Posterior vena cava (tissue), 2 donors: ENCODE measurements at regions not wholly inside any gene's neighbourhood (a gene's known extent, or its start where the extent isn't known, plus 50 kb on each side); places are given as distances from the start of the nearest gene placed in this dataset.

Experiments
- DNase-seq: peaks from one replicate; pipeline ENCODE4 v3.0.0-alpha.2; 2020; ENCODE audit warnings: low spot score
- intact Hi-C, 2 donors: fragments of 100-400 bp; cut with DNase I; formaldehyde crosslinking; loops; one replicate each; pipeline versions ENCODE4 v1.14.1 to v1.14.2; 2022 to 2023
- donor health status: DM: yes; HTN: yes; CAD: no.
- donor health status: DM: yes; HTN: yes; CAD: no.

DNA sequence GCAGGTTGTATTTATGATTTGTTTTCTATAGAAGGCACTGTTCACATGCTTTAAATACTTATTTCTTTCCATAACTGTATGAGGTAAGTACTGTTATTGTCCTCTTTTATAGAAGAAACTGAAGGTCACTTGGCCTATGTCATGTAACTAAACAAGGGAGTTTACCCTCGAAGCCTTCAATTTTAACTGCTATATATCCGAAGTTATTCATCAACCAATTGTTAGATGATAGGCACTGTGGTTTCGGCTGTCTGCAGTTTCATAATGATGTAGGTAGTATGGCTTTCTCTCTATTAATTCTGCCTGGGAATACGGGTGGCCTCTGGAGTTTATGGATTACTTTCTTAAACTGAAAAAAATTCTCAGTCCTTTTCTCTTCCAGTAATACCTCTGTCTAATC, 413.3 kb upstream of the ADGRL2 start:
- intact Hi-C loops: no loop called here
- no peak for DNase-seq

- intact Hi-C loops: no loop called here
- no peak for DNase-seq
These were observed 418.2 kb upstream of the ADGRL2 start for GRCh38 chr1:81382561-81382960.

GRCh38 chr1:81381881-81382280, 418.9 kb upstream of the ADGRL2 start:
- DNase-seq: no peak
- intact Hi-C loops: no loop called here

DNA sequence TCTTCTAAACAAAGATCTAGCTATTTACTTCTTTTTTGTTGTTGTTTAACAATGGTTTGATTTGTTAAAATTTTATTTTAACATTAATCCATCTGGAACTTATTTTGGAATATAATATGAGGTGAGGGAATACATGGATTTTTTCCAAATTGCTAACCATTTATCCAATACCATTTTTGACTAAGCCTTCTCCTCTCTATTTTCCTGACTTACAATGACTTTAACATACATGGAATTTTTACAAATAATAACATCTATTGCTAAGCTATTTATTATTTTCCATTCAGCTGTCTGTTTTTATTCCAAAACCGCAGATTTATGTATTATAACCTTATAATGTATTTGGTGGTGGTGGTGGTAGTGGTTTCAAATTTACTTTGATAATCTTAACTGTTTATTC, 420.3 kb upstream of the ADGRL2 start:
- no peak for DNase-seq
- intact Hi-C loops: no loop called here

- intact Hi-C loops: no loop called here
- no peak for DNase-seq
These were observed 421.3 kb upstream of the ADGRL2 start for GRCh38 chr1:81379430-81379829.

DNA sequence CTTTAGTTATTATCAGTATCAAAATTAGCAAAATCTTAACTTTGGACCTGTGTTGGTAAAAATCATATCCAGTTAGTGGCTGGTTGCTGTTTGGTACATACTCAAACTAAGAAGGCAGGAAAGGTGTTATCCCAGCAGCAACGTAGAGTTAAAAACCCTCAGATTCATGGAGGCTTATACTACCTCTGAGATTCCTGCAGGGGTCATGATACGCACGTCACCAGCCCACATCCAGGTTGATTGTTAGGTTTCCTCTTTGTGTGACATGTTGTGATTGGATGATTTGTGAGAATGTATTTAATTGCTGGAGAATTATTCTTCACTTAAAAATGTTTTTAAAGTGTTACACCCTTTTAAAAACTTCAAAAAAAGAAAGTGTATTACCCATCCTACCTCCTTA, 423.3 kb upstream of the ADGRL2 start:
- intact Hi-C loops: no loop called here
- DNase-seq: no peak

DNA sequence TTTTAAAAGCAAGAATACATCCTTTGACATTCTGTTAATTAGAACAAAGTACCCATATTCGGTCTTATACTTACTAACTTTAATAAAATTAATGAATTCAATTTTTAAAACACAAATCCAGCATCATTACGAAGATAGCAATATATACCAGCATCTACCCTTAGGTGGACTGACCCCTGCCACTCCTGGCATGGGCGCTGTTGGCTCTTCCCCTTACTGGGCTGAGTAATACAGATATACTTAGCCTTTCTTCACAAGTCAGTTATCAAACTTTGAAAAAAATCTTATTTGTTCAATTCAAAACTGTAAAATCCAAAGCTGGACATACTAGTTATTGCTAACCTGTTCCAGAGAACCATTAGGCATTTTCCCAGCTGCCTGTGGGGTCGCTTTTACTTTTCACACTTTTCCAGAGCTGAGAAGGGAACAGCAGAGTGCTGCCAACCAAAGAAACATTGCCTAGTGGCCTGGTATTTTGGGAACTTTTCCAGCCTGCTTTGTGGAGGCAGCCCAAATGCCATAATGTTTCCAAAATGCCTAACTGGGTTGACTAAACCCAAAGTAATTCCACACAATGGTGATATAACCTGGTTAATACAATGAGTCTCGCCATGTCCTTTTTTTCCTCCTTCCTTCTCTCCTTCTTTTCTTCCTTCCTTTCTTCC, 424.7 kb upstream of the ADGRL2 start:
- intact Hi-C loops: no loop called here
- DNase-seq: no peak

GRCh38 chr1:81374481-81374880, 426.3 kb upstream of the ADGRL2 start:
- no peak for DNase-seq
- intact Hi-C loops: no loop called here

GRCh38 chr1:81371864-81372263, 428.9 kb upstream of the ADGRL2 start:
- intact Hi-C loops: no loop called here
- no peak for DNase-seq

DNA sequence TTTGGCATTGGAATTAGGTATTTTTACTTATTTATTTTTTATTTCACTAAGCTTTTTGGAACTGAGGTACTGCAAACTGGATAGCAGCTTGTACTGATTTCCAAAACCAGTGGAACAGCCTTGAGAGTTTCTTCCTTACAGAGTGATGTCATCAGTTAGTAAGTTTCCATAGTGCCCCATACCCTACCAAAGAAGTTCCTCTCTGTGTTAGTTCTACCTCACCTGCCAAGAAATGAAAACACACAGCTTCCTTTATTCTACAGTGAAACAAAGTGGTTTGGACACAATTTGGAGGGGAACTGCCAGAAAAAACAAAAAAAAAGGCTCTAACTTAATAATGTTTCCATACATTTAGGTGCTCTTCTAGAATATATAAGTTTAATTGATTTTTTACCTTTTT, 430.9 kb upstream of the ADGRL2 start:
- no peak for DNase-seq
- intact Hi-C loops: no loop called here

DNA sequence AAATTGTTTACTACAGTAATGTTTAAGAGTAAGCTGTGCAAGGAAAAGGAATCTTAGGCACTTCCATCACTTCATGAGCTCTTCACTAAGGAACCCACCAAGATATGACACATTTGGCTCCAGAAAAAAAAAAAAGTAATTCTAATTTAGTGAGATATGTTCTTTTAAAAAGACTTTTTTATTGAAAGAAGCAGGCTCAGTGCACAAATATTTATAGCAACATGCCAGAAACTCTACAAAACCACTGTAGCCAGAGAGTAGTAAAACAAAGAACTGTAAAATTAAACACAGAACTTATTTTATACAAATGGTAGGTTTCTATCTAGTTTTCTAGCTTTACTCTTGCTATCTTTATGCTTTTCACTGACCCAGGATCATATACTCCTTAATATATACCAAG, 434.6 kb upstream of the ADGRL2 start:
- intact Hi-C loops: no loop called here
- DNase-seq: no peak

DNA sequence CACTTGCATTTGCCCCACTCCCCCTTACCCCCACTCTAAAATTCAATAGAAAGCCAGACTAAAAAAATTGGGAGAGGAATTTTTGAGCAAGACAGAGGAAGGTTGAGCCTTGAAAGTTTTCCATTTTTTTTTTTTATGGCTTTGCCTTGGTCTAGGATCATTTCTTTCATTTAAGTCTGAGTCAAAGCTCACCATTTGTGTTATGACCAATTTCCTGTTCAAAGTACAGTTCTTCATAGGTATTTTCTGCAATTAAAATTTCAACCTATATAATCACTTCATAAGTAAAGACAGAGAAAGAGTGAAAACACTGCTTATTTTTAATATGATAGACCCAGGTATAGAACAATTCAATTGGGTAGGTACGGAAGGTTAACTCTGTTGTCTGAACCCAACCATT, 436.6 kb upstream of the ADGRL2 start:
- intact Hi-C loops: no loop called here
- no peak for DNase-seq

DNA sequence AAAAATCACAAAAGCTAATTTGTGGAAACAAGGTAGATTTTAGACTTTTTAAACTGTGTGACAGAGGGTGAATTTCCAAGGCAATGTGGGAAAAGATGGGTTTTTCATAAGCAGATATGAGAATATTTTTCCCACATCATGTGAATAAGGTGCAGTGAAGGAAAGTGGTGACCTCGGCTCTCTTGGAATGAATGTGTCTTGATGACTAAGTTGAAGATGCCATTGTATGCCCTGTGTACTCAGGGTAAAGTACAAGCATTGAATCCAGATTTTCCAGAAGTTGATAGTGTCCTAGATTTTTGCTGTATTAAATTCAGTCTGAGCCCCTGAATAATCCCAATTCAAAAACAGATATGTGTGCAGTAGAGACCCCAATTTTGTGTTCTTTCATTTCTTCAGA, 442.6 kb upstream of the ADGRL2 start:
- intact Hi-C loops: no loop called here
- no peak for DNase-seq

- DNase-seq: no peak
- intact Hi-C loops: no loop called here
These were observed 448.9 kb upstream of the ADGRL2 start for GRCh38 chr1:81351864-81352263.

GRCh38 chr1:81349194-81349965, 451.4 kb upstream of the ADGRL2 start:
- intact Hi-C loops: no loop called here
- DNase-seq: no peak

GRCh38 chr1:81345110-81345509, 455.6 kb upstream of the ADGRL2 start:
- DNase-seq: no peak
- intact Hi-C loops: no loop called here

DNA sequence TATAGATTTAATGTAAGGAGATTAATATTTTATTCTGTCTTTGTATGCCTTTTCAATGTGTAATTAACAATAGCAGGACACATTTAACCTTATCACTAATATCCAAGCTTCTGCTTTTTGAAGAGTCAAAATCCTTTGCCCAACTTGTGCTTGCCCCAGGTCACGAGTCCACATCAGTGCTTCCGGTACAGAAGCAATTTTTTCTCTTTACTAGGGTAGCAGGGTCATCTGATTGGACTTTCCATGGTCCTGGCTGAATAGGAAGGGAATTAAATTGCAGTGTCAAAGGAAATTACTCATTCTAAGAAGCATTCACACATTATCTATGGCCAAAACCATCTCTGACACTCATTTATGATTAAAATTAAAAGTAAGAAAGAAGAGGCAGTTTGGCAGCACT, 460.5 kb upstream of the ADGRL2 start:
- intact Hi-C loops: no loop called here
- DNase-seq: no peak

- intact Hi-C loops: no loop called here
- DNase-seq: no peak
These were observed 463.5 kb upstream of the ADGRL2 start for GRCh38 chr1:81337226-81337625.

DNA sequence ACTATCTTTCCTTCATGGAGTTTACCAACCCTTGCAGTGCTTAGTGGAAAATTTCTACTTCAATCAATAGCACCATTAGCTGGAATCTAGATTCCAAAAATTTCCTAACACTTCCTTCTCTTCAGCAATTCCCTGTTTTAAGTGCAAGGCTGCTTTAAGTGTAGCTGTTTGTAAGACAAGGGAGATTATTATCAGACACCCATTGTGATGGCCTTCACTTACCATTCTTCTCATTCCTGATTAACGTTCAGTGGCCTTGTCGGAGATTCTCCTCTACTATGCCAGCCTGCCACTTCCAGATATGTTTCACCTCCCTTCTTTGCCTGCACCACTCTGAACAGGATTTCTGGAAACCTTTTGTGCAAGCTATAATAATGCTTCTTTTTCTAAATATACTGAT, 464.9 kb upstream of the ADGRL2 start:
- DNase-seq: no peak
- intact Hi-C loops: no loop called here

DNA sequence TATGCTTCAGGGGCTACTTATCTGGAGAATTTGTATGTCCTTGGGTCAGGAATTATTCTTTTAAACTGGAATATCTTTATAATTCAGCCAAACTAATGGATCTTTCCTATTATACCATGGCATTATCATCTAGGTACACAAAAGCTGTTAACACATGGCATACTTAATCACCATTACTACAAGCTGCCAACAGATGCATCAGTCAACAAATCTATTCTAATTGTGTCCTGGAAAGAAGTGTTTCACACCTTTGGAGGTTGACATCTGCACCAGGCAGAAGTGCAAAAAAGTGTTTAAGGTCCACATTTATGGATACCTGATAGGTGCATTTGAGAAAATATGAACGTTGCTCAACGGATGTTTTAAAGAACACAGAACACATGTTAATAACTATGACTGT, 470.2 kb upstream of the ADGRL2 start:
- no peak for DNase-seq
- intact Hi-C loops: loop anchor here in 1 of 2 donors (5.0 kb wide), 1 partner anchor 988 kb away; no protein-coding TSS in a partner anchor

DNA sequence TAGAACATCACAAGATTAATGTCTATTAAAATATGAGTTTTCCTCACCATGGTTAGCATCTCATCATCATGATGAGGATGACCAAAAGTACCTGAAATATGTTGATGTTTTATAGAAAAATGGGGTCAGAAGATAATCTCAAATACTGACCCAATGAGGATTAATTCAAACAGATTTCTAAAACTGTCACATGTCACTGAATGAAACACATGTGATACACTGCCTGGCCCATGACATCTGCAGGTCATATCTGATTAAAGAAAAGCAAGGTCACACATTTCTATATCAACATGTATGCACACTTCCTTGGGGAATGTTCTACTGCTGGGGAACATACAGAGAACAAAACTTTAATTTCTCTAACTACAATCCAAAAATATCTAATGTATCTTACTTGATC, 470.6 kb upstream of the ADGRL2 start:
- intact Hi-C loops: loop anchor here in 1 of 2 donors (5.0 kb wide), 1 partner anchor 988 kb away; no protein-coding TSS in a partner anchor
- DNase-seq: no peak
